Type B pancreatic cell (in vitro differentiated cells): ENCODE measurements at regions not wholly inside any gene's neighbourhood (a gene's known extent, or its start where the extent isn't known, plus 50 kb on each side); places are given as distances from the start of the nearest gene placed in this dataset.

ENCODE experiments used
- DNase-seq: peaks from one replicate; pipeline ENCODE4 v3.0.0; 2021; ENCODE audit warnings: mixed read lengths; ENCODE audit not compliant: unreplicated experiment; ENCODE audit errors: extremely low spot score
- H3K27ac Mint-ChIP-seq: 2 replicates; pipeline ENCODE4 v1.8.0; 2021; ENCODE audit warnings: mild to moderate bottlenecking, mixed read lengths
- H3K27me3 Mint-ChIP-seq: 2 replicates; pipeline ENCODE4 v1.8.0; 2021; ENCODE audit warnings: mixed read lengths
- H3K36me3 Mint-ChIP-seq: 2 replicates; pipeline ENCODE4 v1.8.0; 2021; ENCODE audit warnings: mixed read lengths
- H3K4me1 Mint-ChIP-seq: one replicate; pipeline ENCODE4 v1.8.0; 2021; ENCODE audit warnings: mixed read lengths; ENCODE audit not compliant: unreplicated experiment
- H3K4me3 Mint-ChIP-seq: 2 replicates; pipeline ENCODE4 v1.8.0; 2021; ENCODE audit warnings: mild to moderate bottlenecking, mixed read lengths
- H3K9me3 Mint-ChIP-seq: 2 replicates; pipeline ENCODE4 v1.8.0; 2021; ENCODE audit warnings: mixed read lengths
- TF ChIP-seq, protein P1 (sequence below): fragments of 200-600 bp; sonication (generic); conservative IDR thresholded peaks from 2 replicates; pipeline ENCODE4 v1.5.0; 2021; ENCODE audit warnings: antibody characterized with exemption, mild to moderate bottlenecking

DNA sequence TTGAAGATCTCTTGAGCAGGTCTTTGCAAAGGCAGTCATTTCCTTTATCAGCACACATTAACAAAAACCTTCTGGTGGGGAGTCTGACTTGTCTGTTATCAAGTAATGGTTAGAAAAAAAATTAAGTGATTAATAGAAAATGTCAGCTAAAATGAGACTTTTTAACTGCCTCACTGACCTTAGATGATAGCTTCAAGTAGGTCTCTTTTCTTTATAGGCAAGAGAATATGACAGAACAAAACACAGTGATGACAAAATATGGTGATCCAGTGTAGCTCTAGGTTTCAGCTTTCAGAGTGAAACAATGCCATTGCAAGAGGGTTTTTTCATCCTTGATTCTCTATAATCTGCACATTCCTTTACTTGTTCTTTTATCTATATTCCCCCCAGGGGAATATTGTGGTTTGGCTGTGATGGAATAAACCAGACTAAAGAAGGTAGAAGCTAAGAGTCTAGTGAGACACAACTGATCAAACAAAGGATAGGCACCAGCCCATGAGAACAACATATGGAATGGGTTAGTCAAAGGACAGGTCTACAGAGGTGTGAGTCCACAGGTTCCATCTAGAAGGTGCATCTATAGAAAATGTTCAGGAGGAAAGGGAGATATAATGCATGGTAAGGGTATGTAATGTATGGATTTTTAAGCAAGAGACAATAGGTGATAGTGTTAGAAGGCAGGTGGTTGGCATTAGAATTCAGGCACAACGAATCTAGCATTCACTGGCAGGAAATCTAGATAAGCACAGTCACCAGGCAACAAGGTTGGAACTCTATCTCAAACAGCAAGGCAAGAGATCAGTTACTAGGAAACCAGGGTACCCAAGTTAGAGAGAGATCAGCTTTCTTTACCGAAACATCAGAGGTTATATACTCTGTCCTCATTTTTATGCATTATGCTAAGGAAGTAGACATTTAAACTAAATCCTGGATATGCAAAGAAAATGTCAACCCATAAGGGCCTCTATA lies 228.9 kb upstream of the SMLR1 start:
- H3K27ac Mint-ChIP-seq: no peak overlapping the region
- H3K9me3 Mint-ChIP-seq: peaks cover 9% of the 10 kb centered on the region
- H3K4me1 Mint-ChIP-seq: peaks cover 9% of the 10 kb centered on the region
- no peaks in the 10 kb centered on the region for H3K36me3 Mint-ChIP-seq
- H3K27me3 Mint-ChIP-seq: peaks cover 3% of the 10 kb centered on the region
- TF ChIP-seq, protein P1, sequence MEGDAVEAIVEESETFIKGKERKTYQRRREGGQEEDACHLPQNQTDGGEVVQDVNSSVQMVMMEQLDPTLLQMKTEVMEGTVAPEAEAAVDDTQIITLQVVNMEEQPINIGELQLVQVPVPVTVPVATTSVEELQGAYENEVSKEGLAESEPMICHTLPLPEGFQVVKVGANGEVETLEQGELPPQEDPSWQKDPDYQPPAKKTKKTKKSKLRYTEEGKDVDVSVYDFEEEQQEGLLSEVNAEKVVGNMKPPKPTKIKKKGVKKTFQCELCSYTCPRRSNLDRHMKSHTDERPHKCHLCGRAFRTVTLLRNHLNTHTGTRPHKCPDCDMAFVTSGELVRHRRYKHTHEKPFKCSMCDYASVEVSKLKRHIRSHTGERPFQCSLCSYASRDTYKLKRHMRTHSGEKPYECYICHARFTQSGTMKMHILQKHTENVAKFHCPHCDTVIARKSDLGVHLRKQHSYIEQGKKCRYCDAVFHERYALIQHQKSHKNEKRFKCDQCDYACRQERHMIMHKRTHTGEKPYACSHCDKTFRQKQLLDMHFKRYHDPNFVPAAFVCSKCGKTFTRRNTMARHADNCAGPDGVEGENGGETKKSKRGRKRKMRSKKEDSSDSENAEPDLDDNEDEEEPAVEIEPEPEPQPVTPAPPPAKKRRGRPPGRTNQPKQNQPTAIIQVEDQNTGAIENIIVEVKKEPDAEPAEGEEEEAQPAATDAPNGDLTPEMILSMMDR: no peak
- no peak overlapping the region for H3K4me3 Mint-ChIP-seq
- no peak for DNase-seq

DNA sequence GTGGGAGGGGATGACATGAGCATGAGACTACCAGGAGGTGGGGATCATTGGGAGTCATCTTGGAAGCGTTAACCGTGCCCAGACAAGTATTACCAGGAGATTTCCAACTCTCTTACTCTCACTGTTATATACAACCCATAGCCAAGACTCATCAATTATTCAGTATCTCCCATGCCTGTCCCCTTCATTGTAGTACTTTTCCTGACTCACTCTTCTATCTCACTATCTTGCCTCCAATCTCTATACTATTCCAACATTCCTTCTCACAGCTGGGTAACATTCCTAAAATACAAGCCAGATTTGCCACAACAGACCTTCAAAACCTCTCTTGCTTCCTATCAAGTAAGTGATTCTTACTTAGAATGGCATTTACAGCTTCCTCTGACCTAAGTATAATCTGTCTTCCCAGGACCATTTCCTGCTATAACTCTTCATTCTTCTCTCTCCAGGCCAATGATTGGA lies 226.3 kb upstream of the SMLR1 start:
- no peak overlapping the region for H3K4me3 Mint-ChIP-seq
- peaks cover 9% of the 10 kb centered on the region for H3K4me1 Mint-ChIP-seq
- no peak for DNase-seq
- TF ChIP-seq, protein P1: no peak
- no peak overlapping the region for H3K27ac Mint-ChIP-seq
- H3K9me3 Mint-ChIP-seq: peaks cover 9% of the 10 kb centered on the region
- no peaks in the 10 kb centered on the region for H3K36me3 Mint-ChIP-seq
- peaks cover 3% of the 10 kb centered on the region for H3K27me3 Mint-ChIP-seq

DNA sequence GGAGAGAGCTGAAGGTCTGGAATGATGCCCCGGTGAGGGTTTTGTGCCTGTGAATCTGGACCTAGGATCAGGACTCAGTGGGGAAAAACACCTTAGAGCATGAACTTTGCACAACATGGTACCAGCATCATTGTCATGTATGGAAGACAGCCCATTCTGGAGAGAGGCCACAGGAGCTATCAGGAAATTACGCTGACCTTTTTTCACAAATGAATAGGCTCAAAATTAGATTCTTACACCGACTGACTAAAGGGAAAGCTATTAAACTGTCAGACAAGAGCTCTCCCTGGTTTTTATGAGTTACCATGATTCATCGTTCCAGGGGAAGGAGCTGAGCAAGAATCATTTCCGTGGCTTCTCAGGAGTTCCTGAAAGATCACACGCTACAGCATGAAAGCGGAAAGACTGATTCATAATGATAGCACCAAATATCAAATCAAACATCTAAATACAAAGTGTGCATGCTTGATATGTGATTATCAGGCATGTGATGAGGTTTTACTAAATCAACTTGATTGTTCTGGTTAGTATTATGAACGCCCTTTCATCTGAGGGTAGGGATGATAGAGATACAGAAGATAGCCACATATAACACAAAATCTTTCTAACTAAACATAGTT lies 224.9 kb upstream of the SMLR1 start:
- Mint-ChIP-seq H3K27me3 (peaks cover 3% of the 10 kb centered on the region), H3K36me3 (no peaks in the 10 kb centered on the region), H3K27ac (no peak overlapping the region), H3K4me3 (no peak overlapping the region), H3K9me3 (peaks cover 9% of the 10 kb centered on the region), H3K4me1 (peaks cover 9% of the 10 kb centered on the region)
- TF ChIP-seq, protein P1: no peak
- DNase-seq: no peak

DNA sequence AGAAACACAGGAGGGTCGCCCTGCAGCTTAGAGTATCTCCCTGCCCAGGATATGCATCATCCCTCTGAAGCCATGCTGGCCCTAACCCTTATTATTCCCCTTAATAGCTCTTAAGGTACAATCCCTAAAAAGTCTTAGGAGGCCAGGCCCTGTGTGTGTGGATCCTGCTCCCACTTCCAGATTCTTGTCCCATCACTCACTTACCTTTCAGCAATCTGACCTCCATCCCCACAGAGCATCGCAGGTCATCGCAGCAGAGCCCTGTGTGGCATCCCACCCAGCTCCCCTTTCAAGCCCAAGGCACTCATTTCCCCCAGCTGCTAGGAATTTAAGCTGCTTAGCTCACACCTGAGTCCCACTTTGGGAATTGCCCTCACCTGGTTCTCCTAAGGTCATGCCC lies 223.8 kb upstream of the SMLR1 start:
- DNase-seq: no peak
- H3K4me3 Mint-ChIP-seq: no peak overlapping the region
- H3K27me3 Mint-ChIP-seq: peaks cover 3% of the 10 kb centered on the region
- H3K9me3 Mint-ChIP-seq: peaks cover 9% of the 10 kb centered on the region
- H3K27ac Mint-ChIP-seq: no peak overlapping the region
- TF ChIP-seq, protein P1: no peak
- peaks cover 9% of the 10 kb centered on the region for H3K4me1 Mint-ChIP-seq
- H3K36me3 Mint-ChIP-seq: no peaks in the 10 kb centered on the region

DNA sequence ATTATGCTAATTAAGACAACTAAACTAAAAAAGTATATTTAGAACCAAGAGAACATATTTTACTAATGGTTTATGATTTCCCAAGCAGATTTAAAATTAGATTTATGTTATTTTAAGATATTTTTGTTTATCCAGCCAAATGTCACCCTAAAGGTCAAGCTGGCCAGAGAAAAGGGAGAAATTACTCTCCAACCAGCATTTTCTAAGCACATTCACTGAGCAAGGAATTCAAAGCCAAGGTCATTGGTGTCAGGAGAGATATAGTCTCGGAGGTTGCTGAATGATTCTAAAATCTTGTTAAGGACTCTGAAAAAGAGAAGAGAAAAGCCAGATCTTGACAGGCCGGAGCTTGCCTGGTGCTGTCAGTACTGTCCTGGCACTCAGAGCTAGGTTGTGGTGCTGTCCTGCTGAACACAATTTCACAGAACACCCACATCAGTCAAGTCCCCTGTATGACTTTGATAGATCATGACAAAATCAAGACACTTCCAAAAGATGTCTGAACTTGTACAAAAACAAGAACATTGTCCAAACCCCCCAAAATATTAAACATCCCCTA lies 222.3 kb upstream of the SMLR1 start:
- H3K27ac Mint-ChIP-seq: no peak overlapping the region
- no peak overlapping the region for H3K4me3 Mint-ChIP-seq
- no peaks in the 10 kb centered on the region for H3K36me3 Mint-ChIP-seq
- H3K27me3 Mint-ChIP-seq: peaks cover 3% of the 10 kb centered on the region
- TF ChIP-seq, protein P1: no peak
- no peak for DNase-seq
- peaks cover 9% of the 10 kb centered on the region for H3K4me1 Mint-ChIP-seq
- peaks cover 9% of the 10 kb centered on the region for H3K9me3 Mint-ChIP-seq
